GM13977 (cell line): ENCODE measurements at regions not wholly inside any gene's neighbourhood (a gene's known extent, or its start where the extent isn't known, plus 50 kb on each side); places are given as distances from the start of the nearest gene placed in this dataset.

ENCODE experiments used
- DNase-seq: peaks from one replicate; pipeline ENCODE4 v3.0.0; 2012; ENCODE audit warnings: low spot score
- in situ Hi-C: fragments of 300-500 bp; cut with MboI; formaldehyde crosslinking; loops from one replicate; pipeline ENCODE4 v1.12.0; 2022; ENCODE audit warnings: low sequenced_read_pairs, low pct_unique_long_range_greater_than_20kb, mixed read lengths, inconsistent platforms; ENCODE audit not compliant: unreplicated experiment
- TF ChIP-seq, protein P1 (sequence below): IDR thresholded peaks from 2 replicates; pipeline ENCODE4 v1.5.1; 2012; ENCODE audit warnings: mild to moderate bottlenecking, control low read depth; ENCODE audit not compliant: insufficient read depth; ENCODE audit errors: extremely low read depth, missing control alignments

- DNase-seq: no peak
- in situ Hi-C loops: no loop called here
- TF ChIP-seq, protein P1, sequence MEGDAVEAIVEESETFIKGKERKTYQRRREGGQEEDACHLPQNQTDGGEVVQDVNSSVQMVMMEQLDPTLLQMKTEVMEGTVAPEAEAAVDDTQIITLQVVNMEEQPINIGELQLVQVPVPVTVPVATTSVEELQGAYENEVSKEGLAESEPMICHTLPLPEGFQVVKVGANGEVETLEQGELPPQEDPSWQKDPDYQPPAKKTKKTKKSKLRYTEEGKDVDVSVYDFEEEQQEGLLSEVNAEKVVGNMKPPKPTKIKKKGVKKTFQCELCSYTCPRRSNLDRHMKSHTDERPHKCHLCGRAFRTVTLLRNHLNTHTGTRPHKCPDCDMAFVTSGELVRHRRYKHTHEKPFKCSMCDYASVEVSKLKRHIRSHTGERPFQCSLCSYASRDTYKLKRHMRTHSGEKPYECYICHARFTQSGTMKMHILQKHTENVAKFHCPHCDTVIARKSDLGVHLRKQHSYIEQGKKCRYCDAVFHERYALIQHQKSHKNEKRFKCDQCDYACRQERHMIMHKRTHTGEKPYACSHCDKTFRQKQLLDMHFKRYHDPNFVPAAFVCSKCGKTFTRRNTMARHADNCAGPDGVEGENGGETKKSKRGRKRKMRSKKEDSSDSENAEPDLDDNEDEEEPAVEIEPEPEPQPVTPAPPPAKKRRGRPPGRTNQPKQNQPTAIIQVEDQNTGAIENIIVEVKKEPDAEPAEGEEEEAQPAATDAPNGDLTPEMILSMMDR: no peak
Observed at GRCh38 chr2:139918982-139919381, 1138.8 kb upstream of the NXPH2 start.

- in situ Hi-C loops: no loop called here
- TF ChIP-seq, protein P1: no peak
- no peak for DNase-seq
Observed at GRCh38 chr2:139917690-139918384, 1137.6 kb upstream of the NXPH2 start.

DNA sequence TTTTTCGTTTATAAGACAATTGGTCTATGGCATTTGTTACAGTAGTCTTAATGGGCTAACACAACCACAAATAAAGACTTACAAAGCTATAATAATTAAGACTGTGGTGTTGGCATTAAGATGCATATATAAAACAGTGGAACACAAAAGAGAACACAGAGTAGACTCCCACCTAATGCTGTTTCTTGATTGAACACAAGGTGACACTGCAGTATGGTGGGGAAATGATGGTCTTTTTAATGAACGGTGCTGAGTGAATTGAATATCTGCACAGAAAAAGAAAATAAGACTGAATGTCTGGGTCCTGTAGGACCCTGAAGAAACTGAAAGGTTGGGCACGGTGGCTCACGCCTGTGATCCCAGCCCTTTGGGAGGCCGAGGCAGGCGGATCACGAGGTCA is 1136.6 kb upstream of the NXPH2 start:
- TF ChIP-seq, protein P1: no peak

GRCh38 chr2:139911160-139911559 is 1131.0 kb upstream of the NXPH2 start:
- no peak for DNase-seq
- TF ChIP-seq, protein P1: no peak
- in situ Hi-C loops: no loop called here

More for the DNA sequence above, 1136.6 kb upstream of the NXPH2 start:
- in situ Hi-C loops: no loop called here
- no peak for DNase-seq

- TF ChIP-seq, protein P1: no peak
- DNase-seq: no peak
- in situ Hi-C loops: no loop called here
Observed at GRCh38 chr2:139909136-139909535, 1128.9 kb upstream of the NXPH2 start.

DNA sequence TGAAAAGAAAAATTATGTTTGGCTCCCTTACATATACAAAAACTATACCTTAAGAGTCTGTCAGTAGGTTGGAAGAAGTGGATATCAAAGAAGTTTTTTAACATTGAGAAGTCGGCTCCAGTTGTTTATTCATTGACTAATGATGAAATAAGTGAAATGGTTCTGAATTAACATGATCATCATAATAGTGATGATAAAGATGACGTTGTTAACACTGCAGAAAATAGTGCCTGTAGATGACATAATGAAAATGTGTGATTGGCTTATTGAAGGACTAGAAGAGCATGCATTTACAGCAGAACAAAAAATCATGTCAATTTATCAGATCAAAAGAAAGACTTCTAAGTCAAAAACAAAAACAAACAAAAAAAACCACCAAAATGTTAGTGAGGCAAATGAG is 1125.4 kb upstream of the NXPH2 start:
- in situ Hi-C loops: no loop called here
- no peak for DNase-seq
- TF ChIP-seq, protein P1: no peak

DNA sequence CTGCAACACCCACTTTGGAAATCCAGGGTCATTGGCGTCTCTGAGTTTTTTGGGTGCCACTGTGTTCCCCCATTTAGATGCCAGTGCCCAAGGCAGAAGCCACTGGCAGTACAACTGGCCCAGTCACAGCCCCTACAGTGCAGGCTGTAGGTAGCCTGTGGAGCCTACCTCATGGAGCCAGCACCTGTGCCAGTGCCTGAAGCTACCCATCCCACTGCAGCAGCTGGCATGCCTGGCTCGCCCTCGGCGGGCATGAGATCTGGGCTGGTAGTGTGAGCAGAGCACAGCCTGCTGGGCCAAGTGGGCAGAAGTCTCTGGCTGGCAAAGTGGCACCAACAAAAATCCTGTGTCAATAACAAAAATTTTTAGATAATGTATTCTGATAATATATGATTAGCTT is 1111.4 kb upstream of the NXPH2 start:
- TF ChIP-seq, protein P1: no peak
- in situ Hi-C loops: no loop called here
- no peak for DNase-seq
